Neural crest cell (in vitro differentiated cells): ENCODE measurements at regions not wholly inside any gene's neighbourhood (a gene's known extent, or its start where the extent isn't known, plus 50 kb on each side); places are given as distances from the start of the nearest gene placed in this dataset.

Experiments used
- DNase-seq: peaks from one replicate; pipeline ENCODE4 v3.0.0; 2021; ENCODE audit warnings: low read depth, mixed read lengths, low spot score
- H3K27ac Mint-ChIP-seq: one replicate; pipeline ENCODE4 v1.8.0; 2021; ENCODE audit warnings: mild to moderate bottlenecking, mixed read lengths; ENCODE audit not compliant: unreplicated experiment
- H3K27me3 Mint-ChIP-seq: 2 replicates; pipeline ENCODE4 v1.8.0; 2021; ENCODE audit warnings: low read depth, mild to moderate bottlenecking, mixed read lengths
- H3K36me3 Mint-ChIP-seq: 2 replicates; pipeline ENCODE4 v1.8.0; 2021; ENCODE audit warnings: low read depth, mild to moderate bottlenecking, mixed read lengths
- H3K4me1 Mint-ChIP-seq: 2 replicates; pipeline ENCODE4 v1.8.0; 2021; ENCODE audit warnings: mixed read lengths
- H3K4me3 Mint-ChIP-seq: one replicate; pipeline ENCODE4 v1.8.0; 2021; ENCODE audit warnings: mild to moderate bottlenecking, mixed read lengths
- H3K9me3 Mint-ChIP-seq: 2 replicates; pipeline ENCODE4 v1.8.0; 2021; ENCODE audit warnings: mixed read lengths
- TF ChIP-seq, protein P1 (sequence below): fragments of 200-600 bp; sonication (generic); conservative IDR thresholded peaks from 2 replicates; pipeline ENCODE4 v1.5.0; 2021; ENCODE audit warnings: antibody characterized with exemption, mild to moderate bottlenecking

GRCh38 chr2:145124085-145124484, 604.2 kb upstream of the ZEB2 start:
- peaks cover 10% of the 10 kb centered on the region for H3K9me3 Mint-ChIP-seq
- DNase-seq = no peak
- H3K36me3 Mint-ChIP-seq = peaks cover under 1% of the 10 kb centered on the region
- H3K27ac Mint-ChIP-seq = no peak overlapping the region
- no peaks in the 10 kb centered on the region for H3K4me1 Mint-ChIP-seq
- no peaks in the 10 kb centered on the region for H3K27me3 Mint-ChIP-seq
- no peak overlapping the region for H3K4me3 Mint-ChIP-seq
- TF ChIP-seq, protein P1, sequence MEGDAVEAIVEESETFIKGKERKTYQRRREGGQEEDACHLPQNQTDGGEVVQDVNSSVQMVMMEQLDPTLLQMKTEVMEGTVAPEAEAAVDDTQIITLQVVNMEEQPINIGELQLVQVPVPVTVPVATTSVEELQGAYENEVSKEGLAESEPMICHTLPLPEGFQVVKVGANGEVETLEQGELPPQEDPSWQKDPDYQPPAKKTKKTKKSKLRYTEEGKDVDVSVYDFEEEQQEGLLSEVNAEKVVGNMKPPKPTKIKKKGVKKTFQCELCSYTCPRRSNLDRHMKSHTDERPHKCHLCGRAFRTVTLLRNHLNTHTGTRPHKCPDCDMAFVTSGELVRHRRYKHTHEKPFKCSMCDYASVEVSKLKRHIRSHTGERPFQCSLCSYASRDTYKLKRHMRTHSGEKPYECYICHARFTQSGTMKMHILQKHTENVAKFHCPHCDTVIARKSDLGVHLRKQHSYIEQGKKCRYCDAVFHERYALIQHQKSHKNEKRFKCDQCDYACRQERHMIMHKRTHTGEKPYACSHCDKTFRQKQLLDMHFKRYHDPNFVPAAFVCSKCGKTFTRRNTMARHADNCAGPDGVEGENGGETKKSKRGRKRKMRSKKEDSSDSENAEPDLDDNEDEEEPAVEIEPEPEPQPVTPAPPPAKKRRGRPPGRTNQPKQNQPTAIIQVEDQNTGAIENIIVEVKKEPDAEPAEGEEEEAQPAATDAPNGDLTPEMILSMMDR = no peak

DNA sequence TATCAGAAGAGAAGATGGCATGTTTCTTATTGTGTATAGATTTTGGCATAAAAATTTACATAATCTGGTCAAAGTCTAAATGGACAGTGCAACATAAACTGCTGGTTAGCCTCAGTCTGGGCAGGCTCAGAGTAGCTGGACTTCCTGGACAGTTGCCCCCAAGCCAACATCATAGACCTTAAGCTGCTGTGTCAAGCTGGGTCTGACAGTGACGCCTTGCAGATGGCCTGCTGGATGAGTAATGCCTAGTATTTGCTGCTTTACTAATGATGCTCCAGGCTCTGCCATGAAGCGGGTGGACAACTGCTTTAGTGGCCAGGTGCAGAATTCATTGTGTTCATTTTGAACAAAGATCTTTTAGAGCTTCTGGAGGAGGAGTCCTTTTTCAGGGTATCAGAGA, 603.7 kb upstream of the ZEB2 start:
- TF ChIP-seq, protein P1 = no peak
- Mint-ChIP-seq H3K9me3 (peaks cover 14% of the 10 kb centered on the region), H3K27ac (no peak overlapping the region), H3K36me3 (peaks cover 3% of the 10 kb centered on the region), H3K27me3 (no peaks in the 10 kb centered on the region), H3K4me3 (no peak overlapping the region), H3K4me1 (no peaks in the 10 kb centered on the region)
- no peak for DNase-seq

- TF ChIP-seq, protein P1 = no peak
- no peak for DNase-seq
- H3K27me3 Mint-ChIP-seq = no peaks in the 10 kb centered on the region
- H3K9me3 Mint-ChIP-seq = peaks cover 19% of the 10 kb centered on the region
- peaks cover 12% of the 10 kb centered on the region for H3K4me1 Mint-ChIP-seq
- no peak overlapping the region for H3K27ac Mint-ChIP-seq
- no peak overlapping the region for H3K4me3 Mint-ChIP-seq
- H3K36me3 Mint-ChIP-seq = peaks cover 7% of the 10 kb centered on the region
These were observed 599.3 kb upstream of the ZEB2 start for GRCh38 chr2:145119225-145119624.

- Mint-ChIP-seq H3K4me3 (no peak overlapping the region), H3K27ac (peak overlapping the region; percentile 58), H3K9me3 (peaks cover 10% of the 10 kb centered on the region), H3K4me1 (peaks cover 12% of the 10 kb centered on the region), H3K36me3 (peaks cover 7% of the 10 kb centered on the region), H3K27me3 (no peaks in the 10 kb centered on the region)
- TF ChIP-seq, protein P1 = no peak
- DNase-seq = no peak
These were observed 597.2 kb upstream of the ZEB2 start for GRCh38 chr2:145116834-145117725.

- Mint-ChIP-seq H3K36me3 (peaks cover 7% of the 10 kb centered on the region), H3K27ac (no peak overlapping the region), H3K27me3 (no peaks in the 10 kb centered on the region), H3K9me3 (peaks cover 10% of the 10 kb centered on the region), H3K4me3 (no peak overlapping the region), H3K4me1 (peaks cover 18% of the 10 kb centered on the region)
- no peak for DNase-seq
- TF ChIP-seq, protein P1 = no peak
These were observed 596.1 kb upstream of the ZEB2 start for GRCh38 chr2:145116056-145116455.
